NCI-H187 (cell line): ENCODE measurements at regions not wholly inside any gene's neighbourhood (a gene's known extent, or its start where the extent isn't known, plus 50 kb on each side); places are given as distances from the start of the nearest gene placed in this dataset.

Experiments
- DNase-seq, 2 experiments: peaks; one replicate each; lab custom pipeline; 2025; lab: John Stamatoyannopoulos, UW

- DNase-seq, result no peak
Observed at GRCh38 chr4:180134091-180134866, 2108.9 kb upstream of the TENM3 start.

- DNase-seq, result no peak
Observed at GRCh38 chr4:180141734-180142133, 2101.5 kb upstream of the TENM3 start.

GRCh38 chr4:180148737-180149136 lies 2094.5 kb upstream of the TENM3 start:
- no peak for DNase-seq

- no peak for DNase-seq
Observed at GRCh38 chr4:180150818-180151217, 2092.4 kb upstream of the TENM3 start.

- no peak for DNase-seq
Observed at GRCh38 chr4:180152831-180153230, 2090.4 kb upstream of the TENM3 start.

GRCh38 chr4:180153587-180153986 lies 2089.6 kb upstream of the TENM3 start:
- no peak for DNase-seq

GRCh38 chr4:180156684-180157083 lies 2086.5 kb upstream of the TENM3 start:
- DNase-seq, result no peak

GRCh38 chr4:180160195-180160983 lies 2082.8 kb upstream of the TENM3 start:
- no peak for DNase-seq

- DNase-seq, result no peak
Observed at GRCh38 chr4:180164799-180165198, 2078.4 kb upstream of the TENM3 start.

GRCh38 chr4:180169394-180169793 lies 2073.8 kb upstream of the TENM3 start:
- DNase-seq, result no peak

GRCh38 chr4:180169966-180170365 lies 2073.2 kb upstream of the TENM3 start:
- no peak for DNase-seq

GRCh38 chr4:180179146-180179545 lies 2064.1 kb upstream of the TENM3 start:
- DNase-seq, result no peak

- DNase-seq, result no peak
Observed at GRCh38 chr4:180189666-180190065, 2053.5 kb upstream of the TENM3 start.

- no peak for DNase-seq
Observed at GRCh38 chr4:180190382-180190781, 2052.8 kb upstream of the TENM3 start.

- no peak for DNase-seq
Observed at GRCh38 chr4:180197471-180197870, 2045.7 kb upstream of the TENM3 start.

GRCh38 chr4:180203349-180203748 lies 2039.9 kb upstream of the TENM3 start:
- DNase-seq, result no peak

GRCh38 chr4:180205276-180205675 lies 2037.9 kb upstream of the TENM3 start:
- no peak for DNase-seq

GRCh38 chr4:180207921-180208320 lies 2035.3 kb upstream of the TENM3 start:
- DNase-seq, result no peak

- DNase-seq, result no peak
Observed at GRCh38 chr4:180217070-180217469, 2026.1 kb upstream of the TENM3 start.

- DNase-seq, result no peak
Observed at GRCh38 chr4:180219080-180219479, 2024.1 kb upstream of the TENM3 start.

GRCh38 chr4:180225977-180226376 lies 2017.2 kb upstream of the TENM3 start:
- no peak for DNase-seq

- no peak for DNase-seq
Observed at GRCh38 chr4:180234730-180235129, 2008.5 kb upstream of the TENM3 start.

GRCh38 chr4:180240670-180241069 lies 2002.5 kb upstream of the TENM3 start:
- no peak for DNase-seq
